Uterus (tissue), 2 donors: ENCODE measurements at regions not wholly inside any gene's neighbourhood (a gene's known extent, or its start where the extent isn't known, plus 50 kb on each side); places are given as distances from the start of the nearest gene placed in this dataset.

Experiments
- POLR2A ChIP-seq, 2 donors: fragments of 450-650 bp; IDR thresholded peaks; one replicate each; pipeline ENCODE4 v1.6.1; 2016; ENCODE audit warnings: antibody characterized with exemption in 2 of 2, mild to moderate bottlenecking in 1 of 2, moderate library complexity in 1 of 2
- TF ChIP-seq, protein P1 (sequence below), 4 experiments: fragments of 200-600 bp in 2 of 4; fragments of 450-650 bp in 2 of 4; sonication (generic) in 2 of 4; IDR thresholded peaks; one replicate each; pipeline ENCODE4 v1.5.1; 2016 to 2019; ENCODE audit warnings: antibody characterized with exemption in 4 of 4, mild to moderate bottlenecking in 2 of 4, moderate library complexity in 1 of 4

DNA sequence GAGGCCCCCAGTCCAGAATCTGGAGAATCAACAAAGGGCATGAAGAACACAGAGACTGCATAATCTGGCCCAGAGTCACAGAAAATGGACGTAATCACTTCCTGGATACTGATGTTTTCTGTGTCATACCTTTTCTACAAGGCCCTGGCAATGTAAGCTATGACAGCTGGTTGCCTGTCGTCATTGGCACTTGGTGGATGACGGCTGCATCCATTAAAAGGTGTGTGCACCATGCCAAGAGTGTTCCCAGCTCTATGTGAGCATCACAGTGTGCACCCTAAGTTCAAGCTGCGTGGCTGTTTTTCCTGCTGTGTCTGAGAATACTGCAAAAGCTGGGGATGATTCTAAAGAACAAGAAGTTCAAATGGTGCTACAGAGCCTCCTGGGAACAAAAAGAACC is 275.2 kb upstream of the CNR1 start:
- TF ChIP-seq, protein P1, sequence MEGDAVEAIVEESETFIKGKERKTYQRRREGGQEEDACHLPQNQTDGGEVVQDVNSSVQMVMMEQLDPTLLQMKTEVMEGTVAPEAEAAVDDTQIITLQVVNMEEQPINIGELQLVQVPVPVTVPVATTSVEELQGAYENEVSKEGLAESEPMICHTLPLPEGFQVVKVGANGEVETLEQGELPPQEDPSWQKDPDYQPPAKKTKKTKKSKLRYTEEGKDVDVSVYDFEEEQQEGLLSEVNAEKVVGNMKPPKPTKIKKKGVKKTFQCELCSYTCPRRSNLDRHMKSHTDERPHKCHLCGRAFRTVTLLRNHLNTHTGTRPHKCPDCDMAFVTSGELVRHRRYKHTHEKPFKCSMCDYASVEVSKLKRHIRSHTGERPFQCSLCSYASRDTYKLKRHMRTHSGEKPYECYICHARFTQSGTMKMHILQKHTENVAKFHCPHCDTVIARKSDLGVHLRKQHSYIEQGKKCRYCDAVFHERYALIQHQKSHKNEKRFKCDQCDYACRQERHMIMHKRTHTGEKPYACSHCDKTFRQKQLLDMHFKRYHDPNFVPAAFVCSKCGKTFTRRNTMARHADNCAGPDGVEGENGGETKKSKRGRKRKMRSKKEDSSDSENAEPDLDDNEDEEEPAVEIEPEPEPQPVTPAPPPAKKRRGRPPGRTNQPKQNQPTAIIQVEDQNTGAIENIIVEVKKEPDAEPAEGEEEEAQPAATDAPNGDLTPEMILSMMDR (IDR thresholded peaks at IDR 0.05) = no peak
- no peak for TF ChIP-seq POLR2A (IDR thresholded peaks at IDR 0.05)
